Neural cell (in vitro differentiated cells): ENCODE measurements at regions not wholly inside any gene's neighbourhood (a gene's known extent, or its start where the extent isn't known, plus 50 kb on each side); places are given as distances from the start of the nearest gene placed in this dataset.

ENCODE experiments used
- EP300 ChIP-seq: fragments of 450-650 bp; conservative IDR thresholded peaks from 2 replicates; pipeline ENCODE4 v1.6.1; 2014; ENCODE audit warnings: antibody characterized with exemption, mild to moderate bottlenecking, moderate library complexity; ENCODE audit not compliant: poor library complexity, severe bottlenecking
- EZH2 ChIP-seq: fragments of 200-600, 300-800 bp; shearing (Covaris generic), sonication (generic); IDR thresholded peaks from 2 replicates; pipeline ENCODE4 v1.6.1; 2014; ENCODE audit warnings: antibody characterized with exemption, low read length, borderline replicate concordance, mild to moderate bottlenecking; ENCODE audit not compliant: insufficient read depth, poor library complexity, severe bottlenecking
- POLR2AphosphoS5 ChIP-seq: IDR thresholded peaks from 2 replicates; pipeline ENCODE4 v1.6.1; 2012
- SMC3 ChIP-seq: fragments of 450-650 bp; conservative IDR thresholded peaks from 2 replicates; pipeline ENCODE4 v1.6.1; 2014; ENCODE audit warnings: antibody characterized with exemption, mild to moderate bottlenecking, moderate library complexity; ENCODE audit not compliant: poor library complexity
- TF ChIP-seq, protein P1 (sequence below): fragments of 450-650 bp; IDR thresholded peaks from 2 replicates; pipeline ENCODE4 v1.5.1; 2014; ENCODE audit warnings: antibody characterized with exemption, mild to moderate bottlenecking, moderate library complexity; ENCODE audit not compliant: poor library complexity, severe bottlenecking
- TF ChIP-seq, protein P2 (sequence below): IDR thresholded peaks from 2 replicates; pipeline ENCODE4 v1.6.1; 2012; ENCODE audit warnings: borderline replicate concordance

DNA sequence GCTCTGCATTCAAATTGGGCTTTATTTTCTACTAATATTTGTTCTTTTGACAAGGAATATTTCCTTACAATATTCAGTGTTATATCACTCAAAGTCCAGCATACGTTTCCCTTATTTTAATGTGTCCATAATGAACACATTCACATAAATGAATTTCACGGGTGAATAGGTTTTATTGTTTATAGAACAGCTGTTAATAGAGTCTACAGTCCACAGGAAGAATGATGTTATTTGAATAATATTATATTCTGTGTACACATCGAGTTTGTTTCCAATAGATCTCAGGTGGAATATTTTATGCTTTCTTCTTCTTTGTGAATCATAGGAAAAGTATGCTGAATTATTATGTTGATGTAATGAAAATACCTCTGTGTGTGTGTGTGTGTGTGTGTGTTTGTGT lies 582.4 kb downstream of the CDH26 start:
- TF ChIP-seq, protein P1, sequence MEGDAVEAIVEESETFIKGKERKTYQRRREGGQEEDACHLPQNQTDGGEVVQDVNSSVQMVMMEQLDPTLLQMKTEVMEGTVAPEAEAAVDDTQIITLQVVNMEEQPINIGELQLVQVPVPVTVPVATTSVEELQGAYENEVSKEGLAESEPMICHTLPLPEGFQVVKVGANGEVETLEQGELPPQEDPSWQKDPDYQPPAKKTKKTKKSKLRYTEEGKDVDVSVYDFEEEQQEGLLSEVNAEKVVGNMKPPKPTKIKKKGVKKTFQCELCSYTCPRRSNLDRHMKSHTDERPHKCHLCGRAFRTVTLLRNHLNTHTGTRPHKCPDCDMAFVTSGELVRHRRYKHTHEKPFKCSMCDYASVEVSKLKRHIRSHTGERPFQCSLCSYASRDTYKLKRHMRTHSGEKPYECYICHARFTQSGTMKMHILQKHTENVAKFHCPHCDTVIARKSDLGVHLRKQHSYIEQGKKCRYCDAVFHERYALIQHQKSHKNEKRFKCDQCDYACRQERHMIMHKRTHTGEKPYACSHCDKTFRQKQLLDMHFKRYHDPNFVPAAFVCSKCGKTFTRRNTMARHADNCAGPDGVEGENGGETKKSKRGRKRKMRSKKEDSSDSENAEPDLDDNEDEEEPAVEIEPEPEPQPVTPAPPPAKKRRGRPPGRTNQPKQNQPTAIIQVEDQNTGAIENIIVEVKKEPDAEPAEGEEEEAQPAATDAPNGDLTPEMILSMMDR = no peak
- TF ChIP-seq EP300 (no peak), POLR2AphosphoS5 (no peak), EZH2 (no peak), SMC3 (no peak)
- TF ChIP-seq, protein P2, sequence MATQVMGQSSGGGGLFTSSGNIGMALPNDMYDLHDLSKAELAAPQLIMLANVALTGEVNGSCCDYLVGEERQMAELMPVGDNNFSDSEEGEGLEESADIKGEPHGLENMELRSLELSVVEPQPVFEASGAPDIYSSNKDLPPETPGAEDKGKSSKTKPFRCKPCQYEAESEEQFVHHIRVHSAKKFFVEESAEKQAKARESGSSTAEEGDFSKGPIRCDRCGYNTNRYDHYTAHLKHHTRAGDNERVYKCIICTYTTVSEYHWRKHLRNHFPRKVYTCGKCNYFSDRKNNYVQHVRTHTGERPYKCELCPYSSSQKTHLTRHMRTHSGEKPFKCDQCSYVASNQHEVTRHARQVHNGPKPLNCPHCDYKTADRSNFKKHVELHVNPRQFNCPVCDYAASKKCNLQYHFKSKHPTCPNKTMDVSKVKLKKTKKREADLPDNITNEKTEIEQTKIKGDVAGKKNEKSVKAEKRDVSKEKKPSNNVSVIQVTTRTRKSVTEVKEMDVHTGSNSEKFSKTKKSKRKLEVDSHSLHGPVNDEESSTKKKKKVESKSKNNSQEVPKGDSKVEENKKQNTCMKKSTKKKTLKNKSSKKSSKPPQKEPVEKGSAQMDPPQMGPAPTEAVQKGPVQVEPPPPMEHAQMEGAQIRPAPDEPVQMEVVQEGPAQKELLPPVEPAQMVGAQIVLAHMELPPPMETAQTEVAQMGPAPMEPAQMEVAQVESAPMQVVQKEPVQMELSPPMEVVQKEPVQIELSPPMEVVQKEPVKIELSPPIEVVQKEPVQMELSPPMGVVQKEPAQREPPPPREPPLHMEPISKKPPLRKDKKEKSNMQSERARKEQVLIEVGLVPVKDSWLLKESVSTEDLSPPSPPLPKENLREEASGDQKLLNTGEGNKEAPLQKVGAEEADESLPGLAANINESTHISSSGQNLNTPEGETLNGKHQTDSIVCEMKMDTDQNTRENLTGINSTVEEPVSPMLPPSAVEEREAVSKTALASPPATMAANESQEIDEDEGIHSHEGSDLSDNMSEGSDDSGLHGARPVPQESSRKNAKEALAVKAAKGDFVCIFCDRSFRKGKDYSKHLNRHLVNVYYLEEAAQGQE = no peak
